ENCODE measurements at regions not wholly inside any gene's neighbourhood (a gene's known extent, or its start where the extent isn't known, plus 50 kb on each side); places are given as distances from the start of the nearest gene placed in this dataset.
A peak's percentile ranks its signal among the peaks of the same experiment; 100 is the strongest.

GRCh38 chr7:132004529-132004928, 448.1 kb upstream of the PODXL start:
- FAIRE-seq (no peak), DNase-seq (ENCODE audit: low read depth, low spot score) (no peak)
- Histone ChIP-seq H3K9me1 (ENCODE audit: control insufficient read depth, extremely low read depth, insufficient read depth, low read length) (no peaks in the 10 kb centered on the region), H3K9ac (ENCODE audit: control insufficient read depth, extremely low read depth, insufficient read depth, low read length) (no peak overlapping the region), H3K27me3 (ENCODE audit: control insufficient read depth, extremely low read depth, insufficient read depth, low read length) (peaks cover 6% of the 10 kb centered on the region), H4K20me1 (ENCODE audit: control insufficient read depth, extremely low read depth, insufficient read depth, low read length) (no peaks in the 10 kb centered on the region), H3K4me2 (ENCODE audit: control insufficient read depth, extremely low read depth, insufficient read depth, low read depth, low read length) (no peak overlapping the region), H3K79me2 (ENCODE audit: control insufficient read depth, insufficient read depth, low read length) (no peaks in the 10 kb centered on the region), H3K36me3 (ENCODE audit: control insufficient read depth in 2 of 2, extremely low read depth in 1 of 2, insufficient read depth in 2 of 2, low read length in 2 of 2) (no peaks in the 10 kb centered on the region), H3K27ac (ENCODE audit: control insufficient read depth, insufficient read depth, low read length) (no peak overlapping the region), H2AFZ (ENCODE audit: control insufficient read depth, low read length) (peak overlapping the region; percentile 5), H3K9me3 (ENCODE audit: control insufficient read depth, low read depth, low read length) (no peaks in the 10 kb centered on the region), H3K4me3 (ENCODE audit: control insufficient read depth in 2 of 3, extremely low read depth in 1 of 3, insufficient read depth in 2 of 3, low read depth in 1 of 3, low read length in 3 of 3) (no peak overlapping the region), H3K4me1 (ENCODE audit: control insufficient read depth, extremely low read depth, insufficient read depth, low read length) (peaks cover 7% of the 10 kb centered on the region)
- dilution Hi-C loops (cut with MboI; ENCODE audit: extremely low pct_ligation_motif_present, low sequenced_read_pairs) = no loop called here
- TF ChIP-seq, protein P1, sequence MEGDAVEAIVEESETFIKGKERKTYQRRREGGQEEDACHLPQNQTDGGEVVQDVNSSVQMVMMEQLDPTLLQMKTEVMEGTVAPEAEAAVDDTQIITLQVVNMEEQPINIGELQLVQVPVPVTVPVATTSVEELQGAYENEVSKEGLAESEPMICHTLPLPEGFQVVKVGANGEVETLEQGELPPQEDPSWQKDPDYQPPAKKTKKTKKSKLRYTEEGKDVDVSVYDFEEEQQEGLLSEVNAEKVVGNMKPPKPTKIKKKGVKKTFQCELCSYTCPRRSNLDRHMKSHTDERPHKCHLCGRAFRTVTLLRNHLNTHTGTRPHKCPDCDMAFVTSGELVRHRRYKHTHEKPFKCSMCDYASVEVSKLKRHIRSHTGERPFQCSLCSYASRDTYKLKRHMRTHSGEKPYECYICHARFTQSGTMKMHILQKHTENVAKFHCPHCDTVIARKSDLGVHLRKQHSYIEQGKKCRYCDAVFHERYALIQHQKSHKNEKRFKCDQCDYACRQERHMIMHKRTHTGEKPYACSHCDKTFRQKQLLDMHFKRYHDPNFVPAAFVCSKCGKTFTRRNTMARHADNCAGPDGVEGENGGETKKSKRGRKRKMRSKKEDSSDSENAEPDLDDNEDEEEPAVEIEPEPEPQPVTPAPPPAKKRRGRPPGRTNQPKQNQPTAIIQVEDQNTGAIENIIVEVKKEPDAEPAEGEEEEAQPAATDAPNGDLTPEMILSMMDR (optimal IDR thresholded peaks at IDR 0.05 in 1 of 3, IDR thresholded peaks at IDR 0.05 in 1 of 3, conservative IDR thresholded peaks at IDR 0.05 in 1 of 3; ENCODE audit: extremely low read depth in 1 of 3, insufficient read depth in 2 of 3, low read length in 3 of 3) = peak in 2 of 3 experiments; percentile 16 to 40
- no peak for TF ChIP-seq EZH2 (IDR thresholded peaks at IDR 0.05; ENCODE audit: low read length)

DNA sequence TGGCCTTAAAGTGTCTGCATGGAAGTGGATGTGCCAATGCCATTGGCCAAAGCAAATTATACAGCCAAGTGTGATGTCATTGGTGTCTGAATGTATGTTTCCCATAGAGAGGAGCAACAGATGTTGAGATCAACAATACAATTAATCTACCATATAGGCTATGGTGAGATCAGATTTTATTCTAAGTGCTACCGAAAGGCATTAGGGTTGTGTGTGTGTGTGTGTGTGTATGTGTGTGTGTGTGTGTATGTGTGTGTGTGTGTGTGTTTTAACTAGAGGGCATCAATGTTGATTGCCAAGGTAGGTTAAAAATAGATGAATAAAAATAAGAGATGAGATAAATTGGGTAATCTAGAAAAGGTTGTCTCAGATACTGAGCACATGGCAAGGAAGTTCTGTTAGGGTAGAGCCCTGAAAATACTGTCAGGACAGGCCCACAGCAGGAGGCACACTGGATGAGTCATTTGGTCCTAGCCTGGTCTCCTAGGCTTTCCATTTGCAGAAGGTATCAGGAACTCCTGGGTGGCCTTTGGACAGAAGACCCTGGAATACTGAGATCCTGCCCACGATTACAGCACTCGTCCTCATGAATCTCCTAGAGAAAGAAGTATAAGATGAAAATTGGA, 446.0 kb upstream of the PODXL start:
- H3K9ac ChIP-seq (ENCODE audit: control insufficient read depth, extremely low read depth, insufficient read depth, low read length) = no peak overlapping the region
- dilution Hi-C loops (cut with MboI; ENCODE audit: extremely low pct_ligation_motif_present, low sequenced_read_pairs) = no loop called here
- H3K79me2 ChIP-seq (ENCODE audit: control insufficient read depth, insufficient read depth, low read length) = no peaks in the 10 kb centered on the region
- FAIRE-seq (no peak), DNase-seq (ENCODE audit: low read depth, low spot score) (no peak)
- H3K36me3 ChIP-seq (ENCODE audit: control insufficient read depth in 2 of 2, extremely low read depth in 1 of 2, insufficient read depth in 2 of 2, low read length in 2 of 2) = no peaks in the 10 kb centered on the region
- no peak overlapping the region for H3K4me2 ChIP-seq (ENCODE audit: control insufficient read depth, extremely low read depth, insufficient read depth, low read depth, low read length)
- no peaks in the 10 kb centered on the region for H3K9me1 ChIP-seq (ENCODE audit: control insufficient read depth, extremely low read depth, insufficient read depth, low read length)
- peaks cover 6% of the 10 kb centered on the region for H3K27me3 ChIP-seq (ENCODE audit: control insufficient read depth, extremely low read depth, insufficient read depth, low read length)
- TF ChIP-seq EZH2 (IDR thresholded peaks at IDR 0.05; ENCODE audit: low read length) = no peak
- TF ChIP-seq, protein P1 (optimal IDR thresholded peaks at IDR 0.05 in 1 of 3, IDR thresholded peaks at IDR 0.05 in 1 of 3, conservative IDR thresholded peaks at IDR 0.05 in 1 of 3; ENCODE audit: extremely low read depth in 1 of 3, insufficient read depth in 2 of 3, low read length in 3 of 3) = no peak
- no peak overlapping the region for H3K27ac ChIP-seq (ENCODE audit: control insufficient read depth, insufficient read depth, low read length)
- no peak overlapping the region for H2AFZ ChIP-seq (ENCODE audit: control insufficient read depth, low read length)
- H3K9me3 ChIP-seq (ENCODE audit: control insufficient read depth, low read depth, low read length) = no peaks in the 10 kb centered on the region
- no peaks in the 10 kb centered on the region for H4K20me1 ChIP-seq (ENCODE audit: control insufficient read depth, extremely low read depth, insufficient read depth, low read length)
- peaks cover 7% of the 10 kb centered on the region for H3K4me1 ChIP-seq (ENCODE audit: control insufficient read depth, extremely low read depth, insufficient read depth, low read length)
- H3K4me3 ChIP-seq (ENCODE audit: control insufficient read depth in 2 of 3, extremely low read depth in 1 of 3, insufficient read depth in 2 of 3, low read depth in 1 of 3, low read length in 3 of 3) = no peak overlapping the region
